ENCODE measurements at regions not wholly inside any gene's neighbourhood (a gene's known extent, or its start where the extent isn't known, plus 50 kb on each side); places are given as distances from the start of the nearest gene placed in this dataset.
A peak's percentile ranks its signal among the peaks of the same experiment; 100 is the strongest.

DNA sequence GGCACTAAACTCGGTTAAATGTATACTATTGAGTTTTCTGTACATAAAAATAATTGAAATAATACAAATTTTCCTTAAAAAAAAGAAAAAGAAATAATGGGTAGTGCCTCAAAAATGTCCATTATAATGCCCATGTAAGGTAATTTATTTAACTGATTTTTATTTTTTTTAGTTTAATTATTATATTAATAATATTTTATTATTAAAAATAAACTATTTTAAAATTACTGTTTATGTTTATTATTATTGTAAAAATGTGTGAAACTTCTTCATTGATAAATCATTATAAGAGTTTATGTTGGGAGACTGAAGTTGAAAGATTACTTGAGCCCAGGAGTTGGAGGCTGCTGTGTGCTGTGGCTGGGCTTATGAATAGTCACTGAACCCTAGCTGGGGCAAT is 925.5 kb upstream of the EPHA7 start:
- DNase-seq (ENCODE audit: insufficient read length, low spot score) (no peak), FAIRE-seq (no peak)
- TF ChIP-seq, protein P1, sequence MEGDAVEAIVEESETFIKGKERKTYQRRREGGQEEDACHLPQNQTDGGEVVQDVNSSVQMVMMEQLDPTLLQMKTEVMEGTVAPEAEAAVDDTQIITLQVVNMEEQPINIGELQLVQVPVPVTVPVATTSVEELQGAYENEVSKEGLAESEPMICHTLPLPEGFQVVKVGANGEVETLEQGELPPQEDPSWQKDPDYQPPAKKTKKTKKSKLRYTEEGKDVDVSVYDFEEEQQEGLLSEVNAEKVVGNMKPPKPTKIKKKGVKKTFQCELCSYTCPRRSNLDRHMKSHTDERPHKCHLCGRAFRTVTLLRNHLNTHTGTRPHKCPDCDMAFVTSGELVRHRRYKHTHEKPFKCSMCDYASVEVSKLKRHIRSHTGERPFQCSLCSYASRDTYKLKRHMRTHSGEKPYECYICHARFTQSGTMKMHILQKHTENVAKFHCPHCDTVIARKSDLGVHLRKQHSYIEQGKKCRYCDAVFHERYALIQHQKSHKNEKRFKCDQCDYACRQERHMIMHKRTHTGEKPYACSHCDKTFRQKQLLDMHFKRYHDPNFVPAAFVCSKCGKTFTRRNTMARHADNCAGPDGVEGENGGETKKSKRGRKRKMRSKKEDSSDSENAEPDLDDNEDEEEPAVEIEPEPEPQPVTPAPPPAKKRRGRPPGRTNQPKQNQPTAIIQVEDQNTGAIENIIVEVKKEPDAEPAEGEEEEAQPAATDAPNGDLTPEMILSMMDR (IDR thresholded peaks at IDR 0.05; ENCODE audit: insufficient read depth, missing control alignments): no peak

DNA sequence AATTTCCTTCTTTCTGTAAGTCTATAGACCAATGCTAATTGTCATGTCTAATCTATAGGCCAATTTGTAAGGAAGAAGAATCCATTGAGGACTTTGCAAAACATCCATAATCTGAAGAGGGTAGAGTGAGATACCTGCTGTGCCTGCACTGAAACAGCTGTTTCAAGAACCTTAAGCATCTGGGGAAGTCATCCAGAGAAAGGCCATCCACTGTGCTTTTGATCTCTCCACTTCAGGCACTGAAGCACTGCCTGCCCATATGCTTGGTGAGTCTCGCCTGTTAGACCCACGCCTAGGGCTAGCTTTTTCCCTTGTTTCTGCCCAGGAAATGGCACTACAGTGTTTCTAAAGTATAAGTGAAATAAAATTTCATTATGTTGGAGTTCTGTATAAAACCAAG is 921.8 kb upstream of the EPHA7 start:
- no peak for FAIRE-seq
- TF ChIP-seq, protein P1 (IDR thresholded peaks at IDR 0.05; ENCODE audit: insufficient read depth, missing control alignments): no peak
- DNase-seq (ENCODE audit: insufficient read length, low spot score): no peak

DNA sequence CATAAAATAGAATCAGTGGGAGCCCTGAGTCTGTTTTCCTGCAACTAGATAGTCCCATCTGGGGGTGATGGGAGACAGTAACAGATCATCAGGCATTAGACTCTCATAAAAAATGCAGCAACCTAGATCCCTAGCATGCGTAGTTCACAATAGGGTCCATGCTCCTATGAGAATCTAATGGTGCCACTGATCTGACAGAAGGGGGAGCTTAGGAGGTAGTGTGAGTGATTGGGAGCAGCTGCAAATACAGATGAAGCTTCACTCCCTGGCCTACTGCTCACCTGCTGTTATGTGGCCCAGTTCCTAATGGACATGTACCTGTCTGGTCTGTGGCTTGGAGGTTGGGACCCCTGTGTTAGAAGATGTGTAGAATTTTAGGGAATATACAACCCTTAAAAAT is 904.5 kb upstream of the EPHA7 start:
- DNase-seq (ENCODE audit: insufficient read length, low spot score) (no peak), FAIRE-seq (no peak)
- TF ChIP-seq, protein P1 (IDR thresholded peaks at IDR 0.05; ENCODE audit: insufficient read depth, missing control alignments): peak; percentile 28

DNA sequence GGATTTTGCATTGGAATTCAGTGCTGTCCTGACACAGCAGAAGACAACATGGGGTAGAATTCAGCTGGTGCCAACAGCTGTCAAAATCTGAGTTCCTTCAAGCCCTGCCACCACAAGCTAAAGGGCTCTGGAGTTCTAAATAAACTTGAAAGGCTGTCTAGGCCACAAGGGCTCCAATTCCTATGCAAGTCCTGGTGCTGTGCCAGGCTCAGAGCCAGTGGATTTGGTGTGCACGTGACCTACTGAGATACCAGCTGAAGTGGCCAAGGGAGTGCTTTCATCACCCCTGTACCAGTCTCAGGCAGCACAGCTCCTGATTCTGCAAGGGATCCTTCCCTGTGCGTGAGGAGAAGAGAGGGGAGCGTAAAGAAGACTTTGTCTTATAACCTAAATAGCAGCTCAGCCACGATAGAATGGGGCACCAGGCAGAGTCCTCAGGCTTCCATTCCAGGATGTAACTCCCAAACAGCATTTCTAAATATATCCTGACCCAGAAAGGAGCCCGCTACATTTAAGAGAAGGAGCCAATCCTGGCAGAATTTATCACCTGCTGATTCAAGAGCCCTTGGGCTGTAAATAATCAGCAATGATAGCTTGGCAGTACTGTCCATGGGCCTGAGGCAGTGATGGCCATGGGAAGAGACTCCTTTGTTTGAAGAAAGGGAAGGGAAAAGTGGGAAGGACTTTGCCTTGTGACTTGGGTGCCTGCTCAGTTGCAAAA is 881.2 kb upstream of the EPHA7 start:
- no peak for FAIRE-seq
- TF ChIP-seq, protein P1 (IDR thresholded peaks at IDR 0.05; ENCODE audit: insufficient read depth, missing control alignments): no peak
- no peak for DNase-seq (ENCODE audit: insufficient read length, low spot score)

DNA sequence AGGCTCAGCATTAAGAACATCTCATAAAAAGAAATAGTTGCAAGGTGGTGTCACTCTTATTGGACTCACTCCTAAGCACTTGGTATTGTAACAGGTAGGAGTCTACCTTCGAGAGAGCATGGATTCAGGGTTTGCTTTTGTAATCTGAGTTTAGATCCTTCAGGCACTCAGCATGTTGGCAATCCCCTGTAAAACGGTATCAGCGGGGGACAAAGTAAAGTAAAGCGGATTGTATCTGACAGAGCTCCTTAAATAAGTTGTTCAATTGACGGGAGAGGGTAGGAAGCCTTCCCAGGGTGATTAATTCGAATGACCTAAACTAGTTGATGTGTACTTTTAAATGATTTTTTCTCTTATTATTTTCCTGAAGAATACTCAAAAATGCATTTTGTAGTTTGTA is 869.8 kb upstream of the EPHA7 start:
- TF ChIP-seq, protein P1 (IDR thresholded peaks at IDR 0.05; ENCODE audit: insufficient read depth, missing control alignments): no peak
- no peak for DNase-seq (ENCODE audit: insufficient read length, low spot score)
- peak; percentile 86 for FAIRE-seq

DNA sequence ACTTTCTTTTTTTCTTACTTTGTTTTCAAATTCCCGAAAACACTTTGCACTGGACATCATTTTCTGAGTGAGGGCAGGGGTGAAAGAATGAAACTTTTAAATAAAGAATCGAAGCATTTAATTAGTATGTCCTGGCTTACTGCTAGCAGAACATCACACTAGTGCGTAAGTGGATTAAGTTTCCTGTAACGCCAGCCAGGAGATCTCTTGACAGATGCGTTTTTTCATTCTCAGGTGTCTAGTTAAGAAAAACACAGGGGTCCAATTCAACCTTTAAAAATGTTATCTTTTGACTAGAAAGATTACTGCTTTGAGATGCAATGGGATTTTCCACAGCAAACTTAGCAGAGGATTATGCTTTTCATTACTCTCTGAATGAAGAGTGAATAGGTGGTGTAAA is 858.8 kb upstream of the EPHA7 start:
- FAIRE-seq (peak; percentile 93), DNase-seq (ENCODE audit: insufficient read length, low spot score) (no peak)
- TF ChIP-seq, protein P1 (IDR thresholded peaks at IDR 0.05; ENCODE audit: insufficient read depth, missing control alignments): no peak

DNA sequence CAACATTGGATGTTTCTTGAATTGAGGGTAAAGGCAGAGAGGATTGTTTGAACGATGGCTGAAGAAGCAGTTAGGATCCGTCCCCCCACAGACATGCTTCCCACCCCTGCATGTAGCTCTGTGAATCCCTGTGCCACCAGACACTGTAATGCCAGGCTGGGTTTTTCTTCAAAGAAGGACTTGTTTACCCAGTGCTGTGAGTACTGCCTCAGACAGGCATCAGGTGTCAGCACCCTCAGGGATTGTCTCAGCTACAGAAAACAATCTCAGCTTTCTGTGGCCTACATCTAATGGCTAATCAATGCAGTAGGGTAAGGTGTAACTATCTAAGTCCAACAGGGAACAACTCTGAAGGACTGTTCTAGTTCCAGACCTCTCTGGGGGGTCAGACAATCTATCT is 853.0 kb upstream of the EPHA7 start:
- FAIRE-seq: no peak
- DNase-seq (ENCODE audit: insufficient read length, low spot score): no peak
- TF ChIP-seq, protein P1 (IDR thresholded peaks at IDR 0.05; ENCODE audit: insufficient read depth, missing control alignments): no peak

Data from D721Med (cell line).